ENCODE measurements at regions not wholly inside any gene's neighbourhood (a gene's known extent, or its start where the extent isn't known, plus 50 kb on each side); places are given as distances from the start of the nearest gene placed in this dataset.

DNA sequence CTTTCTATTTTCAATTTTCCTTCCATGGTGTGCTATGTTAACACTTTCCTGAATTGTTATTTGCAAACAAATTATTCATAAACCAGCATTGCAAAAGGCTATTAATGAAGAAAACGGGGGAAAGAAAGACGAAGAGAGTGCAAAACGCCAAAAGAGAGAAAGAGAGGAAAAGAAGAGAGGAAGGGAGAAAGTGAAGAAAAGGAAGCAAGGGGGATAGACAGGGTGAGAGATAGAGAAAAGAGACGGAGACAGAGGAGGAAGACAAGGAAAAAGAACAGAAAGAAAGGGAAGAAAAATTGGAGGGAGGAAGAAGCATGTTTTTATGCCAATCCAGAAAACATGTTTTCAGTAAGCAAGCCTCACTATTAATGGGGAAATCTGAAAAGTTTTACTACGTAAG, 310.6 kb downstream of the TFEC start:
- TF ChIP-seq, protein P1, sequence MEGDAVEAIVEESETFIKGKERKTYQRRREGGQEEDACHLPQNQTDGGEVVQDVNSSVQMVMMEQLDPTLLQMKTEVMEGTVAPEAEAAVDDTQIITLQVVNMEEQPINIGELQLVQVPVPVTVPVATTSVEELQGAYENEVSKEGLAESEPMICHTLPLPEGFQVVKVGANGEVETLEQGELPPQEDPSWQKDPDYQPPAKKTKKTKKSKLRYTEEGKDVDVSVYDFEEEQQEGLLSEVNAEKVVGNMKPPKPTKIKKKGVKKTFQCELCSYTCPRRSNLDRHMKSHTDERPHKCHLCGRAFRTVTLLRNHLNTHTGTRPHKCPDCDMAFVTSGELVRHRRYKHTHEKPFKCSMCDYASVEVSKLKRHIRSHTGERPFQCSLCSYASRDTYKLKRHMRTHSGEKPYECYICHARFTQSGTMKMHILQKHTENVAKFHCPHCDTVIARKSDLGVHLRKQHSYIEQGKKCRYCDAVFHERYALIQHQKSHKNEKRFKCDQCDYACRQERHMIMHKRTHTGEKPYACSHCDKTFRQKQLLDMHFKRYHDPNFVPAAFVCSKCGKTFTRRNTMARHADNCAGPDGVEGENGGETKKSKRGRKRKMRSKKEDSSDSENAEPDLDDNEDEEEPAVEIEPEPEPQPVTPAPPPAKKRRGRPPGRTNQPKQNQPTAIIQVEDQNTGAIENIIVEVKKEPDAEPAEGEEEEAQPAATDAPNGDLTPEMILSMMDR (IDR thresholded peaks at IDR 0.05; ENCODE audit: low read depth, low read length, poor library complexity, severe bottlenecking) = no peak
- no peak for TF ChIP-seq EZH2phosphoT487 (IDR thresholded peaks at IDR 0.05; ENCODE audit: borderline replicate concordance, low read length)
